HCT116 (cell line): ENCODE measurements at regions not wholly inside any gene's neighbourhood (a gene's known extent, or its start where the extent isn't known, plus 50 kb on each side); places are given as distances from the start of the nearest gene placed in this dataset.

Source experiments
- EZH2 ChIP-seq: fragments of 200-600 bp; sonication (generic); IDR thresholded peaks from 2 replicates; pipeline ENCODE4 v1.6.1; 2017; ENCODE audit warnings: antibody characterized with exemption, mixed run types
- EZH2phosphoT487 ChIP-seq: fragments of 200-600 bp; IDR thresholded peaks from 2 replicates; pipeline ENCODE4 v1.6.1; 2018; ENCODE audit warnings: antibody characterized with exemption, borderline replicate concordance
- FOSL1 ChIP-seq: IDR thresholded peaks from 2 replicates; pipeline ENCODE4 v1.6.1; 2012; ENCODE audit warnings: low read depth
- MAX ChIP-seq: IDR thresholded peaks from 2 replicates; pipeline ENCODE4 v1.6.1; 2012
- POLR2A ChIP-seq: IDR thresholded peaks from 2 replicates; pipeline ENCODE4 v1.7.0; 2011; ENCODE audit warnings: borderline replicate concordance; ENCODE audit not compliant: insufficient read depth, insufficient read length; ENCODE audit errors: extremely low read depth
- POLR2AphosphoS5 ChIP-seq: IDR thresholded peaks from 2 replicates; pipeline ENCODE4 v1.6.1; 2011; ENCODE audit warnings: mild to moderate bottlenecking, low read depth, low read length, moderate library complexity
- RAD21 ChIP-seq: IDR thresholded peaks from 2 replicates; pipeline ENCODE4 v1.6.1; 2012; ENCODE audit warnings: low read depth, mild to moderate bottlenecking
- SIN3A ChIP-seq: IDR thresholded peaks from 2 replicates; pipeline ENCODE4 v1.6.1; 2012; ENCODE audit warnings: low read depth
- SP1 ChIP-seq: IDR thresholded peaks from 2 replicates; pipeline ENCODE4 v1.6.1; 2012; ENCODE audit warnings: low read depth
- SRF ChIP-seq: IDR thresholded peaks from 2 replicates; pipeline ENCODE4 v1.6.1; 2012; ENCODE audit warnings: low read depth
- TCF7L2 ChIP-seq: IDR thresholded peaks from 2 replicates; pipeline ENCODE4 v1.7.0; 2011; ENCODE audit warnings: borderline replicate concordance, inconsistent platforms; ENCODE audit not compliant: insufficient read depth, insufficient read length; ENCODE audit errors: extremely low read depth
- YY1 ChIP-seq: IDR thresholded peaks from 2 replicates; pipeline ENCODE4 v1.6.1; 2011; ENCODE audit warnings: low read length, low read depth, moderate library complexity, mild to moderate bottlenecking; ENCODE audit not compliant: insufficient replicate concordance; ENCODE audit errors: extremely low read depth
- TF ChIP-seq, protein P1 (sequence below), 3 experiments: fragments of 200-600 bp in 1 of 3; sonication (generic) in 1 of 3; IDR thresholded peaks in 2 of 3; conservative IDR thresholded peaks in 1 of 3; 2 replicates each; pipeline ENCODE4 v1.5.1; 2012 to 2017; ENCODE audit warnings: low read depth in 2 of 3, low read length in 2 of 3, antibody characterized with exemption in 1 of 3, borderline replicate concordance in 1 of 3, control low read depth in 1 of 3, mild to moderate bottlenecking in 1 of 3, mixed read lengths in 1 of 3, mixed run types in 1 of 3, moderate library complexity in 1 of 3; ENCODE audit not compliant: insufficient read depth in 1 of 3

DNA sequence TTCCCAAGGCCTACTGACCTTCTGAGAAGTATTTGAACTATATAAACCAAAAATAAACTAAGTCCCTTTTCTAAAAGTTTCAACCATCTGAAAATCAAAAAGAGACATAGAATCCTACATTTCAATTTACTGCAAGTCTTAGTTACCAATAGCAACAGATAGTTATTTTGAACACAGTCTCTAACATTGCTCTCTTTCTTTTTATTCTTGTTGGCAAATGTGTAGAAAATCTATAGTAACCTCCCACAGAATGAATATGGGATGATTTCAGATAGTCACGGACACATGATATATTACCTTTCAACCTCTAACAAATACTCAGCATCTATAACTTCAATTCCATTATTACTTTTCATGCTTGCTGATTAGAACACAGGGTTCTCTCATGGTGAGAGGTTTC is 68.9 kb upstream of the RAB3GAP2 start:
- TF ChIP-seq, protein P1, sequence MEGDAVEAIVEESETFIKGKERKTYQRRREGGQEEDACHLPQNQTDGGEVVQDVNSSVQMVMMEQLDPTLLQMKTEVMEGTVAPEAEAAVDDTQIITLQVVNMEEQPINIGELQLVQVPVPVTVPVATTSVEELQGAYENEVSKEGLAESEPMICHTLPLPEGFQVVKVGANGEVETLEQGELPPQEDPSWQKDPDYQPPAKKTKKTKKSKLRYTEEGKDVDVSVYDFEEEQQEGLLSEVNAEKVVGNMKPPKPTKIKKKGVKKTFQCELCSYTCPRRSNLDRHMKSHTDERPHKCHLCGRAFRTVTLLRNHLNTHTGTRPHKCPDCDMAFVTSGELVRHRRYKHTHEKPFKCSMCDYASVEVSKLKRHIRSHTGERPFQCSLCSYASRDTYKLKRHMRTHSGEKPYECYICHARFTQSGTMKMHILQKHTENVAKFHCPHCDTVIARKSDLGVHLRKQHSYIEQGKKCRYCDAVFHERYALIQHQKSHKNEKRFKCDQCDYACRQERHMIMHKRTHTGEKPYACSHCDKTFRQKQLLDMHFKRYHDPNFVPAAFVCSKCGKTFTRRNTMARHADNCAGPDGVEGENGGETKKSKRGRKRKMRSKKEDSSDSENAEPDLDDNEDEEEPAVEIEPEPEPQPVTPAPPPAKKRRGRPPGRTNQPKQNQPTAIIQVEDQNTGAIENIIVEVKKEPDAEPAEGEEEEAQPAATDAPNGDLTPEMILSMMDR (IDR thresholded peaks at IDR 0.05 in 2 of 3, conservative IDR thresholded peaks at IDR 0.05 in 1 of 3; ENCODE audit: borderline replicate concordance in 1 of 3, insufficient read depth in 1 of 3, low read depth in 2 of 3, low read length in 2 of 3) = no peak
- TF ChIP-seq EZH2 = no peak
- TF ChIP-seq TCF7L2 = no peak
- TF ChIP-seq SRF = no peak
- no peak for TF ChIP-seq RAD21
- no peak for TF ChIP-seq MAX
- TF ChIP-seq EZH2phosphoT487 = no peak
- TF ChIP-seq SIN3A = no peak
- TF ChIP-seq SP1 = no peak
- TF ChIP-seq POLR2A = no peak
- no peak for TF ChIP-seq POLR2AphosphoS5
- TF ChIP-seq YY1 = no peak
- no peak for TF ChIP-seq FOSL1
